CD4-positive, alpha-beta T cell treated with Interleukin-1 beta for 1 hour (primary cell): ENCODE measurements at regions not wholly inside any gene's neighbourhood (a gene's known extent, or its start where the extent isn't known, plus 50 kb on each side); places are given as distances from the start of the nearest gene placed in this dataset.
"Not testable (repeated sequence)": the region's sequence is repeated elsewhere in the genome, so short reads cannot be mapped to it uniquely, and the experiment has no call there.

Experiments
- DNase-seq, 2 donors: peaks; one replicate each; pipeline ENCODE4 v3.0.0-alpha.2; 2020 to 2022

GRCh38 chr18:10143596-10143995 lies 229.8 kb downstream of the VAPA start:
- DNase-seq = no peak

DNA sequence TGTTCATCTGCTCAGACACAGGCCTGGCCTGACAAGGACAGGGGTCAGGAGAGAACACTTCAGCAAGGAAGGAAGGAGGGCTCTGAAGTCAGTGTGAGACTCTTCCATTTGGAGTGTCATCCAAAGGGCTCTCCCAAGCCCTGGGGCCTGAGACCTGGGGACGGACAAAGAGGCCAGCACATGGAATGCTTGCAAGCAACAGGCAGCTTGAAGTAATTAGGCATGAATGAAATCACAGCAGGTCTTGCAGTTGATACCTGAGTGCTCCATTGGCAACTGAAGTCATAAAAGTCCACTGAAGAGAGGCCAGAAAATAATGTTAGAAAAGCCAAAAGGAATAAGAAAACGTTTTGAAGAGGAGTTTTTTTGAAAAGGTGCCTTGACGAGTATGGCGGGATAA lies 231.7 kb downstream of the VAPA start:
- DNase-seq = no peak

DNA sequence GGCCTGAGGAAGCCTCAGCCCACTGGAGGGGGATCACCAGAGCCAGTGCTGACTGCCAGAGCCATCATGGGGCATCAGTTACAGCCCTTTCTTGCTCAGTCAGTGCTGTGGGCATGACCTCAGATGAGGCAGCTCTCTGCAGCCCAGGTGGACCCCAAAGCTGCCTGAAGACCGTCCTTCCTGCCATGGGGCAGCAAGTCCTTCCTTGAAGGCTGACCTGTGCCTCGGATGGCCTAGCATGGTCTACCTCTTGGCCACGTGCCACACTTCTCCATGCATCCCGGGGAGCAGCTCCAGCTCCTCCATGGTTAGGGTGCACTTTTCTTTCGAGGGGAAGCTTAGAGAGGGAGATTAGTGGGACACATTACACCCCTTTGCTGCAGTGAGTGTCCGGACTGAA lies 233.4 kb downstream of the VAPA start:
- DNase-seq = no peak

- DNase-seq = no peak
Measured at GRCh38 chr18:10147752-10148151, 233.9 kb downstream of the VAPA start.

DNA sequence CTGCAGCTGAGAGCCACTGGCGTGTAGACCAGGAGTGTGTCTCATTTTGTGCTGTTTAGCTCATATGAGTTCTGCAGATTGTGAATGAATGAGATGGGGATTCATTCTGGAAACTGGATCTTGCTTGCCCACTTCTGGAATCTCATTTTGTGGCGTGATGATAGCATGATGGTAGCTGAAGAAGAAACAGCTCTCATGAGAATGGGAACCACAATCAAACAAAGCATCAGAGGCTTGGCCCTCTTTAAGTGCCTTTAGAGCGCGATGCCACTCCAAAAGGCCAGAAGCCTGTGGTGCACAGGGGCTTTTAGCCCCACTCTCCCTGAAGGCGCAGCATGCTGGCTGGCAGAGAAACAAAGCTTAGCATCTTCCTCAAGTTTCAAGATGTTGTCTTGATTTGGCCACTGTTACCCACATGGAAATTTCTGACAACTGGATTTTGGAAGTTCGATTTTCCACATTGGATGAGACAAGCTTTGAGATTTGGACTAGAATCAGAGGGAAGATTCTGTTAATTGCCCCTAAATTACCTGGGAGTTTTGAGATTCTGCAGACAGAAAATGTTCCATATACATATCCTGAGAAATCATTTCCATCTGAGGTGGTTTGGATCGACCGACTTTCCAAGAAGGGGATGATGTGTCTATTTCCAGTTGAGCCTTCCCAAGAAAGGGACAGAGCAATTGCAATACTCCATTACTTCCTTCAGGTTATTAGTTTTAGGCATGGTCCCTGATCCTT lies 234.5 kb downstream of the VAPA start:
- no peak for DNase-seq

- no peak for DNase-seq
Measured at GRCh38 chr18:10149768-10150556, 236.1 kb downstream of the VAPA start.

GRCh38 chr18:10150576-10150975 lies 236.8 kb downstream of the VAPA start:
- not testable (repeated sequence) for DNase-seq

DNA sequence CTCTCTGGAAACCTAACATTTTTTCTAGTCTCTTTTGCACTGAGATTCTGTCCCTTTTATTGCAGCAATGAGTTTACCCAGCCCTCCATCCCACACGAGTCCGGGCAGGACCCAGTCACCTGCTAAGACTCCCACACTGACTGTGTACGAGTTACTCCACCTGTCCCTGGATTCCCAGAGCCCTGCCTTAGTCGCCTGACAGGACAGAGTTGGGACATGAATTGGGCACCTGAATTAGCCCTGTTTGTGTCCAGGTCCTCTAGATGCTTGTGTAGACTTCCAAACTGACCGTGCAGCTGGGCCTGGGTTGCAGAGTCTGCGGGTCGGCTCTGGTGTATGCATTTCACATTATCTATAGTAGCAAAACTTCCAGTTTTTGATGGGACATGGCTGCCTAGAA lies 238.7 kb downstream of the VAPA start:
- no peak for DNase-seq

DNA sequence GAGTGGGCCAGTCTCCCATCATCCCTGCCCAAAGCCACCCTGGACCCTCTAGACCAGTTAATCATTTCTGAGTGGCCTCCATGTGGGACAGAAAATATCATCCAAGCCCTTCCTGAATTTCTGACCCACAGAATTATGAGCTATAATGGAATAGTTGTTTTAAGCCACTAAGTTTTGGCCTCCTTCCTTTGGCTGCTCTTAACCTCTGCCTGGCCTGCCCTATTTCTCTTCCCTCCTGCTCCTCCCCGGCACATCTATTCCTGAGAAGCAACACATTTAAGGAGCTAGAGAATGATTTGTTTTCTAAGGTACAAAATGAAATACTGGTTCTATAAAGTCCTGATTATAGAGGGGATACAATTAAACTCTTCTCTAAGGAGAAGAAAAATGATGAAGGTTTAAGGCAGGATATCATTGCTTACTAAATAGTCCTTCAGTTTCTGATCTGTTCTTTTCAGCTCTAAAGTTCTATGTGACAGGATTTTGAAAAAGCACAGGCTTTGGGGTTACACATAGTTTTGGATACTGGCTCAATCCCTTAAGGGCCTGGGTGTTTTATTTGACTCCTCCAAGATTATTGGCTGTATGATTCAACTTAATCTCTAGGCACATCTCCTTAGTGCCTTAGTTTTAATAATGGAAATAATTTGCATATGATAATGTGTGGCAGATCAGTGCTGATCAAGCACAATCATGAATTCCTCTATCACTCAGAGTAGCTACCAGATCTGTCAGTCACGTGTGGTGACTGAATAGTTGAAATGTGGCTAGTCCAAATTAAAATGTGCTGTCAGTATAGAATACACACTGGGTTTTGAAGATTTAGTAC lies 240.3 kb downstream of the VAPA start:
- no peak for DNase-seq

DNA sequence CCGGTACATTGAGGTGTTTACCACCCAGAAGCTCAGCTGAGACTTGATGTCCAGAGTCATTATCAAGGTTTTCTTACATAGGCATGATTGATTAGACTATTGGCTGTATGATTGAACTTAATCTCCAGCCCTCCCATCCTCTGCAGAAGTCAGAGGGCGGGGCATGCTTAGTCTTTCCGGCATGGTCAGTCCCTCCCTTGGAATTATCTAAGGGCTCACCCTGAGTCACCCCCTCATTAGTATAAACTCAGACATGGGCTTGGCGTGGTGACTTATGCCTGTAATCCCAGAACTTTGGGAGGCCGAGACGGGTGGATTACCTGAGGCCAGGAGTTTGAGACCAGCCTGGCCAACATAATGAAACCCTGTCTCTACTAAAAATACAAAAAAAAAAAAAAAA lies 243.9 kb downstream of the VAPA start:
- no peak for DNase-seq

- DNase-seq = no peak
Measured at GRCh38 chr18:10160251-10160650, 246.4 kb downstream of the VAPA start.

DNA sequence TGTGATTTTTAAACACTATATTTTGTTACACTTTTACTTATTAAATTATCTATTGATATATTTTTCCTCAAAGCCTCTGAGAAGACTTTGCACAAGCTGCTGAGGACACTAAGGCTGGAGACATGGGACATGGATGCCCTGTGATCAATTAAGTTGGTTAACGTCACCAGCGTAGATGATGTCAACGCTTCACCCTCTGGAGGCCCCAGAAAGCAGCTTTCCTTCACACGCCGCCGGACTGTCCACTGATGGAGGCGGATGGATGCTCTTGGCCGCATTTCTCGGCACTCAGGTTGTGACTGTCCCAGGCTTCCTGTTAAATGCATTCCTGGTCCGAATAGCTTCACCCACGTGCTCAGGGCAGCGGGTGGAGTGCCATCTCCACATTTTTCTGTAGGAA lies 247.5 kb downstream of the VAPA start:
- no peak for DNase-seq

DNA sequence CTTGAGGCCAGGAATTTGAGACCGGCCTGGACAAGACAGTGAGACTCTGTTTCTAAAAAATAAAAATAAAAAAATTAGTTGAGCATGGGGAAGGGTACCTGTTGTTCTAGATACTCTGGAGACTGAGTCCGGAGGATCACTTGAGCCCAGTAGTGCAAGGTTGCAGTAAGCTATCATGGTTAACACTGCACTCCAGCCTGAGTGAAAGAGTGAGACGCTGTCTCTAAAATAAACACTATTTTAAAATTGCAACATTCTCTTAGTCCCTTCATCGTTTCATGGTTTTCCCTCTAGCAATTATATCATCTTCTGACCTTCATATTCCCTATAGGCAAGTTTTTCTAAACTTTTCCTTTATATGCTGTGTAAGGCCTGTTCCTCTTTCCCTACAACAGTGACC lies 248.5 kb downstream of the VAPA start:
- DNase-seq = no peak

DNA sequence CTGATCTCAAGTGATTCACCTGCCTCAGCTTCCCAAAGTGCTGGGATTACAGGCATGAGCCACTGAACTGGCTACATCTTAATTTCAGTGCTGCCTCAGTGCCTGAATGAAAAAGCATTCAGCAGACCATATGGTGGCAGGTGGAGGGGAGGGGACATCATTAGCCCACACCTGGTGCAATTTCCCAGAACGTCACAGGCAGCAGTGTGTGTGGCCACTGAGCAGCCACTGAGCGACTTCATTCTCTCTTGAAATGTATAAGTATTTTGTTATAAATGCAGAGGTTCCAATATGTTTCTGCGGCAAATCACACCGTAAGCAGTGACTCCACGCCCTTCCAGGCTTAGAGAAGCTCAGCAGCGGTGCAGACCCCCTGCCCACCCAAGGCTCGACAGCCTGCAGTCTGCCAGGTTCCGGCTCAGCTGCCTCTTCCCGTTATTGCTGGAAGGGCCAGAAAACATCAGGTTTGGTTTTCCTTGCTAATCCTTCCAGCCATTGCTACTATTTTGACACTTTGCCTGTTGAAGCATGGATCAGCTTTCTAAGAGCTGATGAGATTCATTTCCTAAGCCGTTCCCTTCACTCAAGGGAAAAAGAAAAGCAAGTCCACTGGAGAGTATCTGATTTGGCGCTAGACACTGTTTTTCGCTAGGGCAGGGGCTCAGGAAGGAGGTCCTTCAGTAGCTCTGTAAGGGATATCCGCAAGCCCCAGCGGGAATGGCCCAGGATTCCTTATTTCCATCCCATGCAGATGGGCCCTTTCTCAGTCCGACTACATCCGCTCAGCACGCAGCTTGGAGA lies 250.7 kb downstream of the VAPA start:
- no peak for DNase-seq

GRCh38 chr18:10166164-10166807 lies 252.5 kb downstream of the VAPA start:
- DNase-seq = no peak

DNA sequence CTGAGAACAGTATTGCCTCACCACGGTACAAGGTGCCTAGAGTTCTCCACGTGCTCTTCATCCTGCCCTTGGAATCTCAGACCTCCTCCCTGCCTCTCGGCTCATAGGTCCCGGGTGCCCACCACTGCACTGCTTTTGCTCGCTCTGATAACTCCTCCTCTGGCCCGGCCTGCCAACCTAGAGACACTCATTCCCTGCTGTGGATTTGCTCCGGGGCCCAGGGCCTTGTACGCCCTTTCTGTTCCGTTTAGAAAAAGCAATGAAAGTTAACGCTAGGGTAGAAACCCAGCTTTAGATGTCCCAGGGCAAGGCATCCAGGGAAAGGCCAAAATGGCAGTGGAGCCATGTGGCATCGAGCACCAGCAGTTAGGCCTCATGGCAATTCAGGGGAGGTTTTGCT lies 253.9 kb downstream of the VAPA start:
- no peak for DNase-seq

GRCh38 chr18:10168477-10168876 lies 254.7 kb downstream of the VAPA start:
- DNase-seq = no peak

DNA sequence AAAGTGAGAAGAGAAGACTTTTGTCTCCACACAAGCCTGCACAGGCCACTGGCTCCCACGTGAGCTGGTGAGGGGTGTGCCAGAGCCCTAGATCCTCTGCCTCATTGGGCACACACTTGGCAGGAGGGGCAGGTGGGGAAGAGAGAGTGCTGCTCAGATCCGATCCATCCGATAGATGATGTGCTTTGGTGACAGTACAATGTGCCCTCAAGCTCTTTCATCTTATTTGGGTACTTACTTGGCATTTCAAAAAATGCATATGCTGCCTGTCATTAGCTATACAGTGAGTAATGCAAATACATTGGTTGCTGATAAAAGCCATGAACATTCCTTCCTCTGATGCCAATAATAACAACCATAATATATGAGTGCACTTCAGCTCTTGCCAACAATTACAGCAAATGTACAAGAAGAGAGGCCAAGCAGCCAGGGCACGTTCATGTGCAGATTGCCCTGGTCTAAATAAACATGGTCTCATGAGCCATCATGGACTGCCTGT lies 255.3 kb downstream of the VAPA start:
- DNase-seq = no peak

GRCh38 chr18:10169814-10170213 lies 256.0 kb downstream of the VAPA start:
- DNase-seq = no peak

GRCh38 chr18:10170375-10170774 lies 256.6 kb downstream of the VAPA start:
- DNase-seq = no peak

GRCh38 chr18:10175333-10175732 lies 261.5 kb downstream of the VAPA start:
- DNase-seq = not testable (repeated sequence)

GRCh38 chr18:10179326-10179725 lies 265.5 kb downstream of the VAPA start:
- DNase-seq = not testable (repeated sequence)
